ENCODE measurements at regions not wholly inside any gene's neighbourhood (a gene's known extent, or its start where the extent isn't known, plus 50 kb on each side); places are given as distances from the start of the nearest gene placed in this dataset.

DNA sequence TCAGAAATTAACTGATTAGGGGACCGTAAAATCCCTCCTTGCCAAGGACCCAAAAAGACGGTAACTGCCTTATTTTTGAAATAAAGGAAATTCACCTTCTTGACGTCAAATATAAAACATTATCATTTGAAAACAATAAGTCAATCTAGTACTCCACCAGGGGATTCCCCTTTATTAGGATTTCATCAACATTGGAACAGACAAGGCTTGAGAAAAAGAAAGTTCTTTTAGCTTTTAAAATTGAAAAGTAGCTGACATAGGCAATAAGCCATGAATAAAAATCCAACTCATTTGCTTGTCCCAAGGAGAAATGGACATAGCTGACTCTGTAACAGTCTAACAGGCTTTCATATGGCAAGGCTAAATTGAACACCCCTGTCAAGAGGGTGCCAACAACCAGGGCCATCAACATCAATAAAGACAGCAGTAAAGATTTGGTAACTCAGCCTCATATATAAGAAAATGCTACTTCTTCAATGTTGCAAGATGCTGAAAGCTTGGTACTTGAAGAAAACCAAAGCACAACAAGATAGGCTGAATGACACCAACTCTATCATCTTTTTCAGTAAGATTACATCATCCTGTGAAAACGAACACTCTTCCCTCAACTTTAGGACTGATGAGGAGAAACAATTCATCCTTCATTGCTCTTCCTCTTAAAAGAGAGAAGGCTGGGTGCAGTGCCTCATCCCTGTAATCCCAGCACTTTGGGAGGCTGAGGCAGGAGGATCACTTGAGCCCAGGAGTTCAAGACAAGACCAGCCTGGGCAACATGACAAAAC is 121.0 kb upstream of the PRDM1 start:
- no peak for DNase-seq

DNA sequence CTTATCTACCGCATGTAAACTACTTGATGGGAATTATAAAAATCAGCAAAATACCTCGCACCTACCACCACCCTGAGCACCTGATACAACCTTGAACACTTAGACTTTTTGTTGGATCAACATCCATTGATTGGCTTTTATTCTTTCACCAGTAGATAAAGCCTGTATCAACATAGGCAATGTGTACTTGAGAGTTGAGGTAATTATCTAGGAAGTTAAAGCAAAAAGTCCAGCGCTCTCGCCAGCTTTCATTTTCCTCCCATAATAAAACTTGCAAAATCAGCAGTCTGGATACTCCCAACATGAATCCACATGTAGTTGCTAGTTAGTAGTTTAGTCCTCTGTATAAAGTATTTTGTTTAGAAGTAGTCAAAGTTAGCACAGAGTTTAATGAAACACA is 132.0 kb upstream of the PRDM1 start:
- DNase-seq, result no peak

DNA sequence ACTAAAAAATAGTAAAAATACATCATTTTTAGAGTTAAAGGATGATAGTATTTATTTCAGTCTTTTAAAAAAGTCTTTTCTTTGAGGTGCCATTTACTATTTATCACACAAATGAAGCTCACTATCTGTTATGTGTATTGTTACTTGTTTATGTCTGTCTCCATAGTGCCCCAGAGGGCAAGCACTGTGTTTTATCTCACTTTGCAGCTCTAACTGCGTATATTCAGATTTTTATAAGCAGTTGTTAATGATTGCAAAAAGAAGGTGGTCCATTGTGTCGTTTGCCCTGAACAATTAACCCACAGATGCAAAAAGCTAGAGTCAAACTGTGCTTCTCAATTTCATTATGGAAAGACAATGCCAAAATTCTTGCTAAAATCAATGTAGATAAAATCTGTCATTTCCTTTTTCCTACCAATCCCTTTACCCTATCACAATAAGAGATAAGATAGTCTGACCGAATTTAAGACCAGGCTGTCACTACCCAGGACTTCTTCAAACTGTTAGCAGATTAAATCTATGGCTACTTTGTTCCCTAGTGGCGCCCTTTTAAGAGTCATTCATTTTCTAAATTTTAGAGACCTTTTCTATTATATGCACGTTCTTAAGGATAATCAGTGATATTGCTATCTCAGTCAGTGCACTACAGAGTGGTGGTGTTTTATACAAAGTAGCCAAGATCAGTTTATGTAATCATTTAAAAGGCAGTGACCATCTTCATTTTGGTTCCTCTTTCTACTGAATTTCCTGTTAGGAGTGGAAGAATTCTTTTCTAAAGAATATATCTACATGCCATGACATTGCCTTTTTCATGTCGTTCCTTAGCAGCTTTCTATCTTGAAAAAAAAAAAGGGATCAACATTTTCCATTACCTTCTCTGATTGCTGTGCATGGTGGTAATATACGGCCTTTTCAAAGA is 133.1 kb upstream of the PRDM1 start:
- no peak for DNase-seq

- no peak for DNase-seq
Measured at GRCh38 chr6:105952326-105952725, 133.8 kb upstream of the PRDM1 start.

DNA sequence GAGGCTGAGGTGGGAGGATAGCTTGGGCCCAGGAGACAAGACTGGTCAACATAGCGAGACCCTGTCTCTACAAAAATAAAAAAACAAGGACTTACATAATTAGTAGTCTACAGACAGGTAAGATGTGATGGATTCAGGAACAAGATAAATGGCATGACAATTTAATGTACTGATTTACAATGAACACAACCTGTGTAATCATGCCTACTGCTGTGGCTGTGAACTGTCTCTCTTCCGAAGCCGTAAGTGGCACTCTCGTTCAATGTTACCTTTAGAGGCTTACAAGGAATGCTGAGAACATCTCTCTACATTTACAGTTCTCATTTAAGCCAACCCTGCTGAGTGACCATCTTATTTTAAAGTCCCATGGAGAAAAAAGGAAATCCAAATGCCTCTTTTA is 134.8 kb upstream of the PRDM1 start:
- no peak for DNase-seq

DNA sequence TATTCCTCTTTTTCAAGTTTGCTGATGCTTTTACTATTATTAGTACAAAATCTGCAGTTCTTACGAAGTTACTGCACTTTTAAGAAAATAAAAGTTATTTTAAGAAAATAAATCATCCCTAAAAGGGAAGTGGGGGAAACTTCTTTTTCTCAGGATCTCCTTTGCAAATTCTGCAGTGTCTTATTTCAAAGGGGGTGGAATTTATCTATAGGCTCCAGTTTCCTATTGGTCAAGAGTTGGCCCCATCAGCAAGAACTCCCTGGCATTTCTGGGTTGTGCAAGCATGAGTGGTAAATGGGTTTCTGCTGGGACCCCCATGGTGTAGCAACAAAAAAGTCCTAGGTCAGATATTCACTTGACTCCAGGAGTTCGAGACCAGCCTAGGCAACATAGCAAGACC is 136.3 kb upstream of the PRDM1 start:
- DNase-seq, result no peak

GRCh38 chr6:105943514-105943913 is 142.6 kb upstream of the PRDM1 start:
- DNase-seq, result no peak

GRCh38 chr6:105941621-105942412 is 144.3 kb upstream of the PRDM1 start:
- no peak for DNase-seq

DNA sequence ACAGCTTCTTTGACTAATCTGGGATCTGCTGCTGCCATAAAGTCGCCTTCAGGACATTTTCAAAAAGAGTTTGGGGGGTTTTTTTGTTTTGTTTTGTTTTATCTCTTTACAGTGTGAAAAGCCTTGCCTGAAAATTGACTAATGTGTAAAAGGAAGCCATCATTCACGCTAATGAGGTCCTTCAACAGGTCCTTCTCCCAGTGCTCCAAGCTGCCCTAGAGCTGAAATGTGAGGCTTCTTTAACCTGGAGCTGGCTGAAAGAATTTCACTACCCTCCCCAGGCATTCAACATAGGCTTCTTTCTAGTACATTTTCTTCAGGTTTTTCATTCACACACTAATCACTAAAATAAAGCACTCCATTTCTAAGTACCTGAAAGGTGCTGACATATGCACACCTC is 145.1 kb upstream of the PRDM1 start:
- no peak for DNase-seq

DNA sequence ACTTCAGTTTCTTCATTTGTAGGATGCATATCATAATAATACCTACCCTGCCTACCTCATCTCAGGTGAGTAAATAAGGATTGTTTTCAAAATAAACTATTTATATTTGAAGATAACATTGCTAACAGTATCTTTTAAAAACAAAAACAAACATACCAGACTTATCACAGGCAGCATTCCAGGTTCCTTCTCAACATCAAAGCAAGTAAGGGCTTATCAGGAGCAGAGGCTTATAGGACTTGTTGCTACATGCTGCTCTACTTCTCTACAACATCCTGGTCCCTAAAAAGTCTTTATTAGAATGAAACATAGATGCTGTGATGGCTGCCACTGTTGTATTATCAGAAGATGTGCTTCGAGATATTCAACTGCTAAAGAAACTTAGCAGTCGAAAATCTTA is 149.2 kb upstream of the PRDM1 start:
- no peak for DNase-seq

DNA sequence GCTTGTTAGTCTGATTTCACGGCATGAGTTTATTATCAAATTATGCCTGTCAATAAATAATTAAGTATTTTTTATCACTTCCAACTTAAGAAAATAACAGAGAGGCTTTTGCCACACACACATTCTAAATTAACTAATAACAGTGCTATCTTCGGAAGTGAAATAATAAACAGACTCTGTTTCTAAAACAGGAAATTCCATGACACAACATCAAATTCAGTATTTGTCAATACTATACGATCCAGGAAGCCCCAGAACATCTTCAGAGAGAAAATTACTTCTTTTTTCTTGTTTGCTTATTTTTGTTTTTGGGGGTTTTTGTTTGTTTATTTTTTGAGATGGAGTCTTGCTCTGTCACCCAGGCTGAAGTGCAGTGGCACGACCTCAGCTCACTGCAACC is 150.7 kb upstream of the PRDM1 start:
- no peak for DNase-seq

- no peak for DNase-seq
Measured at GRCh38 chr6:105934708-105935107, 151.4 kb upstream of the PRDM1 start.

DNA sequence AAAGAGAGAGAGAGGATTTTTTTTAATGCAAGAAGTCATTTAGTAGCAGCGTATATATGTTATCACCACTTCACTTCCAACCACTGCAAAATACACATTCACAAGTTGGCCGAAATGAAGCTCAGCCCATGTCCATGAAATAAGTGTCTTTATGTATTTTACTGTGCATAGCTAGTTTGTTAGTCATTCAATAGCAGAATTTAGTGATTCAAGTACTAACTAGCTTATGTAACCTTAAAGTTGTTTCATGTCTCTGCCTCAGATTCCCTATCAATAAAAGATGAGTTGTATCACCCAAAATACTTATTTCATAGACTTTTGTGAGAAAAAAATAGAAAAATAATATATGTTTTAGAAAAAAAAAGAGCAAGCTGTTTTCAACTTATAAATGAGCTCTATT is 153.7 kb upstream of the PRDM1 start:
- DNase-seq, result no peak

GRCh38 chr6:105929626-105930025 is 156.5 kb upstream of the PRDM1 start:
- DNase-seq, result no peak

GRCh38 chr6:105926318-105926717 is 159.8 kb upstream of the PRDM1 start:
- DNase-seq, result no peak

DNA sequence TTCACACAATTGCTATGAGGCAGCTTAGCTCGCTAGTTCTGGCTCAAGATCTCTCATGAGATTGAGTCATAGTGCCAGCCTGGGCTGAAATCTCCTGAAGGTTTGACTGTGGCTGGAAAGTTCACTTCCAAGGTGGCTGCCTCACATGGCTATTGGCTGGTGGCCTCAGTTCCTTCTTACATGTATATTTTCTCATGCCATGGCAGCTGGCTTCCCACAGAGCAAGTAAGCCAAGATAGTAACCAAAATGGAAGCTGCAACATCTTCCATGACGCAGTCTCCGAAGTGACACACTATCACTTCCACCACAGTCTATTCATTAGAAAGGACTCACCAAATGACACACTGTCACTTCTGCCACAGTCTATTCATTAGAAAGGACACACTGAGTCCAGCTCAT is 160.4 kb upstream of the PRDM1 start:
- DNase-seq, result no peak

- no peak for DNase-seq
Measured at GRCh38 chr6:105921781-105922180, 164.4 kb upstream of the PRDM1 start.

DNA sequence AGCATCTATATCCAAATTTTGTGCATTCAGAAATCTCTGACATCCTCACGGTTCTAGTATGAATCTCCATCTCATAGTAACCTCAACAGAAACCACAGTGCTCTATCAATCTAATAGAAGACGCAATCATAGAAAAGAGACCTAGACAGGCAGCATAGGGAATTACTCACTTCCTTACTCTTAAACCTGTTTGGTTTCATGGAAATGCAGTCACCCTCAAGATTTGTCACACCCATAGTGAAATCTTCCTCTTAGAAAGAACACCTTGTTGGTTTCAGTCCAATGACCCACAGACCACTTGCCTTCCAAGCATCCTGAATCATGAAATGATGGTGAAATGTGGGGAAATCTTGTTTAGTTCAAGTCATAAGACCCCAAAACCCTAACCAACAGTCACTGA is 166.1 kb upstream of the PRDM1 start:
- DNase-seq, result no peak

DNA sequence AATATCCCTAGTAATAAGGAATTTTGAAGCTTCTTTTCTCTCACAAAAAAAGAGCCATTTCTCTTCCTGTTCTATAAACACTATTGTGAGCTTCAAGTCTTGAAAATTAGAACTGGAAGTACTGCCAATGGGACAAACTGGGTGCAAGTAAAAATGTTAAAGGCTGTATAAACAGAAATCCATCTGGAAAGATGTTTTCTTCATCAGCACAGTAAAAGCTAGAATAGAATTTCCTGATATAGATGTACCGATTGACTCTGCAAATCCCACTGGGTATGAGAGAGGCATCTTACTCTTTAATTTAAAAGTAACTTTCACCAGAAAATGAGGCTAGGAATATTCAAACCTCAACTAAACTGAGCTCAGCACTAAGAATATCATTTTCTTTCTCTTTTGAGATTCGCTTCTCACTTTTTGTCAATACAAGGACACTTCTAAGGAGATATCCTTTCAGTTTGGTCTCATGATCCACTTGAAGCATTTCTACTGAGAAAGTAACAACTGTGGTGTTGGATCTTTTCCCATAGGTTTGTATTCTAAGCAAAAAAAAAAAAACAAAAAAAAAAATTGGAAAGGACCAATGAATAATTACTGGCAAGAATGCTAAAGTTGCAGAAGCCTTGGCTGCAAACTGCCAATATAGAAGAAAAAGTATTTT is 169.0 kb upstream of the PRDM1 start:
- DNase-seq, result no peak

DNA sequence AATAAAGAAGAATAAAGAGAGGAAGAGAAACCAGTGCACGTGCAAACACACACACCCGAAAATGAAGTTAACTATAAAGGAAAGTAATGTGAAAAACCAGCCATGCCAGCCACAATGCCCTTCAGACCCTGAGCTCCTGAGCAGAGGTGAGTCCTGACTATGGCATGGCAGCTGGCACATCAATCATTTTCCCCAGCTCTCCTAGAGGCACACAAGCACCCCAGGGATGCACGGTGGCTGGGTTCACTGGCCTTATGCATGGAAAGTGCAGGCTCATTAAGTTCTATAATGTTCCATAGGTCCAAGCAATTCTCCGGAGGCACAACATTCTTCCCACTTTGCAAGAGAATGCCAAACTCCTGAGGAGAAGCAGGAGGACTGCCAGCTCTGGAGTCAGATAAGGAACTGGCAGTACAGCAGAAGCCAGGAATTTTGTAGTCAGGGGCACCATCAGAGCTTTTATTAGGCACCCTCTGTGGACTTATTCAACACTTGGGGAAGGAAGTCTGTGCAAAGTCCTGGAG is 175.0 kb upstream of the PRDM1 start:
- DNase-seq, result no peak

- no peak for DNase-seq
Measured at GRCh38 chr6:105909106-105909505, 177.0 kb upstream of the PRDM1 start.

GRCh38 chr6:105907991-105908390 is 178.1 kb upstream of the PRDM1 start:
- no peak for DNase-seq
